ENCODE measurements at regions not wholly inside any gene's neighbourhood (a gene's known extent, or its start where the extent isn't known, plus 50 kb on each side); places are given as distances from the start of the nearest gene placed in this dataset.

GRCh38 chr12:97764700-97765099, 302.1 kb downstream of the RMST start:
- TF ChIP-seq CTCF (IDR thresholded peaks at IDR 0.05; ENCODE audit: insufficient read depth, low read length, poor library complexity, severe bottlenecking) (no peak), EZH2phosphoT487 (conservative IDR thresholded peaks at IDR 0.05; ENCODE audit: low read length) (no peak)
